ENCODE measurements at regions not wholly inside any gene's neighbourhood (a gene's known extent, or its start where the extent isn't known, plus 50 kb on each side); places are given as distances from the start of the nearest gene placed in this dataset.

- H3K36me3 ChIP-seq (ENCODE audit: control insufficient read depth in 1 of 2, insufficient read depth in 2 of 2, low read length in 2 of 2), result no peaks in the 10 kb centered on the region
- ChIA-PET POLR2A (no interaction called here), CTCF (no interaction called here), RAD21 (ENCODE audit: low non-redundant PET in 1 of 2, low total read pairs in 2 of 2, uncharacterized antibody in 2 of 2, unreplicated experiment in 2 of 2) (no interaction called here)
- no peak for DNase-seq (ENCODE audit: low read depth, low spot score)
- H3K9me3 ChIP-seq (ENCODE audit: control insufficient read depth in 1 of 2, insufficient read depth in 1 of 2, low read depth in 1 of 2, low read length in 2 of 2), result no peaks in the 10 kb centered on the region
- H3K4me3 ChIP-seq (replicated peaks in 1 of 2; ENCODE audit: low read depth in 1 of 2, low read length in 2 of 2), result no peak overlapping the region
- no peak overlapping the region for H2AFZ ChIP-seq (ENCODE audit: low read depth, low read length, poor library complexity, severe bottlenecking)
- no peak for ATAC-seq
- no peak overlapping the region for H3K9ac ChIP-seq (ENCODE audit: low read length)
- H3K4me1 ChIP-seq (ENCODE audit: control insufficient read depth in 1 of 2, insufficient read depth in 2 of 2, low read length in 2 of 2), result no peaks in the 10 kb centered on the region
- H4K20me1 ChIP-seq (ENCODE audit: insufficient read depth), result no peaks in the 10 kb centered on the region
- H3K79me2 ChIP-seq (ENCODE audit: insufficient read depth, low read length), result no peaks in the 10 kb centered on the region
- BruUV-seq (replicated peaks), result no TSS peak
- intact Hi-C loops (cut with micrococcal nuclease), result no loop called here
- no peak overlapping the region for H3K4me2 ChIP-seq (ENCODE audit: low read length)
- H3K9me2 ChIP-seq (ENCODE audit: insufficient read depth), result no peaks in the 10 kb centered on the region
- TF ChIP-seq REST (IDR thresholded peaks at IDR 0.05; ENCODE audit: low read depth) (no peak), RAD21 (IDR thresholded peaks at IDR 0.05; ENCODE audit: low read depth) (no peak), EZH2 (IDR thresholded peaks at IDR 0.05) (no peak), JUND (IDR thresholded peaks at IDR 0.05) (no peak), MAX (IDR thresholded peaks at IDR 0.05) (no peak), ELF1 (IDR thresholded peaks at IDR 0.05; ENCODE audit: borderline replicate concordance, low read depth) (no peak), SIN3A (IDR thresholded peaks at IDR 0.05; ENCODE audit: low read depth) (no peak), ZNF274 (IDR thresholded peaks at IDR 0.05; ENCODE audit: low read depth, low read length) (no peak), CTCF (IDR thresholded peaks at IDR 0.05 in 2 of 3, conservative IDR thresholded peaks at IDR 0.05 in 1 of 3; ENCODE audit: borderline replicate concordance in 1 of 3, insufficient read depth in 1 of 3, low read depth in 2 of 3, low read length in 2 of 3) (no peak), ZFX (IDR thresholded peaks at IDR 0.05) (no peak)
- no peaks in the 10 kb centered on the region for H3K27me3 ChIP-seq (ENCODE audit: insufficient read depth, low read length)
- H3K27ac ChIP-seq (ENCODE audit: low read depth, low read length), result no peak overlapping the region
These were observed 270.2 kb upstream of the SRRM4 start for GRCh38 chr12:118711185-118711584.

All from HCT116 (cell line).